Sigmoid colon (tissue), 4 donors: ENCODE measurements at regions not wholly inside any gene's neighbourhood (a gene's known extent, or its start where the extent isn't known, plus 50 kb on each side); places are given as distances from the start of the nearest gene placed in this dataset.

ENCODE experiments used
- CTCF ChIP-seq, 4 experiments: fragments of 450-650 bp in 3 of 4; fragments of 200-600 bp in 1 of 4; IDR thresholded peaks; one replicate each; pipeline ENCODE4 v1.5.1; 2016 to 2019; ENCODE audit warnings: antibody characterized with exemption in 4 of 4, mild to moderate bottlenecking in 3 of 4, moderate library complexity in 2 of 4
- POLR2AphosphoS5 ChIP-seq, 4 donors: sonication (generic); formaldehyde crosslinking; IDR thresholded peaks; one replicate each; pipeline ENCODE4 v1.6.1; 2017; ENCODE audit warnings: antibody characterized with exemption in 4 of 4

- no peak for TF ChIP-seq CTCF (IDR thresholded peaks at IDR 0.05)
- no peak for TF ChIP-seq POLR2AphosphoS5 (IDR thresholded peaks at IDR 0.05)
Observed at GRCh38 chr13:40241125-40241798, 425.2 kb downstream of the FOXO1 start.
